ENCODE measurements at regions not wholly inside any gene's neighbourhood (a gene's known extent, or its start where the extent isn't known, plus 50 kb on each side); places are given as distances from the start of the nearest gene placed in this dataset.

DNA sequence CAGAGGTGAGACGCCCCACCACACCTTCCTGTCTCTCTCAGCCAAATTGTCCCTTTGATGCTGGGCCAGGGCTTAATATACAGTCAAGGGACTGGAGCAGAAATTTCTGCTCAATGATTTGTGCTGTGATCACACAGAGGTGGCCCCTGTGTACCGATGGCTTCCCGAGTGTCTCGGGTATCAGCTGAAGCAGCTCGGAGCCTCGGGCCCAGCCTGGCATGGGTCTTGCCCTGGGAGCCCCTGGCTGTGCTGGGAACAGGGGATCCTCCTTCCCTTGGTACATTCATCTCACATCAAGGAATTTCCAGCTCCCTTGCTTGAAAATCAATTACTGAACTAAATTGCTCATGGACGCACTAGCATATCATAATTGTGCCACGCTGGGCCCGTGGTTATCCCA, 148.8 kb upstream of the C1orf174 start:
- H3K4me1 ChIP-seq = no peaks in the 10 kb centered on the region
- ATAC-seq = no peak
- no peaks in the 10 kb centered on the region for H3K9me3 ChIP-seq
- no peak overlapping the region for H3K27ac ChIP-seq
- H3K27me3 ChIP-seq = no peaks in the 10 kb centered on the region
- DNase-seq = no peak
- TF ChIP-seq POLR2A (IDR thresholded peaks at IDR 0.05) = no peak
- TF ChIP-seq, protein P1, sequence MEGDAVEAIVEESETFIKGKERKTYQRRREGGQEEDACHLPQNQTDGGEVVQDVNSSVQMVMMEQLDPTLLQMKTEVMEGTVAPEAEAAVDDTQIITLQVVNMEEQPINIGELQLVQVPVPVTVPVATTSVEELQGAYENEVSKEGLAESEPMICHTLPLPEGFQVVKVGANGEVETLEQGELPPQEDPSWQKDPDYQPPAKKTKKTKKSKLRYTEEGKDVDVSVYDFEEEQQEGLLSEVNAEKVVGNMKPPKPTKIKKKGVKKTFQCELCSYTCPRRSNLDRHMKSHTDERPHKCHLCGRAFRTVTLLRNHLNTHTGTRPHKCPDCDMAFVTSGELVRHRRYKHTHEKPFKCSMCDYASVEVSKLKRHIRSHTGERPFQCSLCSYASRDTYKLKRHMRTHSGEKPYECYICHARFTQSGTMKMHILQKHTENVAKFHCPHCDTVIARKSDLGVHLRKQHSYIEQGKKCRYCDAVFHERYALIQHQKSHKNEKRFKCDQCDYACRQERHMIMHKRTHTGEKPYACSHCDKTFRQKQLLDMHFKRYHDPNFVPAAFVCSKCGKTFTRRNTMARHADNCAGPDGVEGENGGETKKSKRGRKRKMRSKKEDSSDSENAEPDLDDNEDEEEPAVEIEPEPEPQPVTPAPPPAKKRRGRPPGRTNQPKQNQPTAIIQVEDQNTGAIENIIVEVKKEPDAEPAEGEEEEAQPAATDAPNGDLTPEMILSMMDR (IDR thresholded peaks at IDR 0.05) = no peak
- H3K36me3 ChIP-seq = no peaks in the 10 kb centered on the region
- intact Hi-C loops (cut with DNase I) = no loop called here
- no peak overlapping the region for H3K4me3 ChIP-seq
- WGBS (ENCODE audit: insufficient coverage, low coverage, low lambda C conversion rate, missing lambda C conversion rate) = 62% methylated on average over 8 of the region's 9 CpGs

DNA sequence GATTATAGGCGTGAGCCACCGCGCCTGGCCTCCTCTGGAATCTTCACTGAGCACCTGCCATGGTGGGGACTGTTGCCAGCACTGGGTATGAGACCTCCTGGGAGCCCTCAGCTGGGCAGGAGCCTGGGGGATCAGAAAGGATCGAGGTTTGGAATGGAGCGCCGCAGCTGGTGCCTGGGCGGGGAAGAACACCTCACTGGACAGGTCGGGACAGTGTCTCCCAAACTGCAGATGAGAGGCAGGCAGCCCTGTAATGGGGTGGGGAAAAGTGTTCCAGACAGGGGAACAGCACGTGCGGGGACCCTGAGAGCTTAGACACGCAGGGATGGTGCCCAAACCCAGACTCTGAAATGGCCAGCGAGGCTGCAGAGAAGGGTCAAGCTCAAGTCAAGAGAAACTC, 150.9 kb upstream of the C1orf174 start:
- Histone ChIP-seq H3K36me3 (no peaks in the 10 kb centered on the region), H3K27ac (no peak overlapping the region), H3K9me3 (no peaks in the 10 kb centered on the region), H3K27me3 (no peaks in the 10 kb centered on the region), H3K4me1 (no peaks in the 10 kb centered on the region), H3K4me3 (no peak overlapping the region)
- TF ChIP-seq, protein P1 (IDR thresholded peaks at IDR 0.05) = no peak
- TF ChIP-seq POLR2A (IDR thresholded peaks at IDR 0.05) = no peak
- no peak for DNase-seq
- 64% methylated on average over 3 of the region's 12 CpGs for WGBS (ENCODE audit: insufficient coverage, low coverage, low lambda C conversion rate, missing lambda C conversion rate)
- intact Hi-C loops (cut with DNase I) = no loop called here
- ATAC-seq = no peak

GRCh38 chr1:4052657-4053056, 152.6 kb upstream of the C1orf174 start:
- Histone ChIP-seq H3K4me1 (no peaks in the 10 kb centered on the region), H3K27ac (no peak overlapping the region), H3K9me3 (no peaks in the 10 kb centered on the region), H3K36me3 (no peaks in the 10 kb centered on the region), H3K4me3 (no peak overlapping the region), H3K27me3 (no peaks in the 10 kb centered on the region)
- ATAC-seq (no peak), DNase-seq (no peak)
- 74% methylated on average over 6 of the region's 6 CpGs for WGBS (ENCODE audit: insufficient coverage, low coverage, low lambda C conversion rate, missing lambda C conversion rate)
- intact Hi-C loops (cut with DNase I) = no loop called here
- TF ChIP-seq POLR2A (IDR thresholded peaks at IDR 0.05) = no peak
- TF ChIP-seq, protein P1 (IDR thresholded peaks at IDR 0.05) = no peak

DNA sequence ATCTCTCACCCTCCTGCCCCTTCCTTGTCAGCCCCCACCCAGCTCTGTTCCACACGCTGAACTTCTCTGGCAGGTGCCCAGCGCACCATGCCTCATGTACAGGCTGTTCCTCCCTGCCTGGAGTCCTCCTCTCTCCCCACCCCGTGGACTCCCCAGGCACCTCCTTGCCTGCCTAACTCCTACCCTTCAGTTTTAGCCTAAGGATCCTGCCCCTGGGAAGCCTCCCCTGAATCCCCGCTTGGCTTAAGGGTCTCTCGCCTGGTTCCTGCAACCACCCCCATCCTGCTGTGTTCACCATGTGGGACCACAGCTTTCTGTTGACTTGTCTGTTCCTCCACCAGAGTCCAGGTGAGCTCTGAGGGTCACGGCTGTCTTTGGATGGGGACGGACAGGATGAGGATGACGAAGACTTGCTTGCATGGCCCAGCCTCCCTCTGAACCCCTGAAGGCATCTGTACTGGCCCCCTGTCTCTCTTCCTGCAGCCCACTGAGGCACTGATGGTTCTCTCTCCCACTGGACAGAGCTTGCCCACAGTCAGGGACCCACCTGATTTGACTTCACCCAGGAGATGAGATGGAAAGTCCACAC, 153.2 kb upstream of the C1orf174 start:
- Histone ChIP-seq H3K27ac (no peak overlapping the region), H3K36me3 (no peaks in the 10 kb centered on the region), H3K27me3 (no peaks in the 10 kb centered on the region), H3K9me3 (no peaks in the 10 kb centered on the region), H3K4me1 (no peaks in the 10 kb centered on the region), H3K4me3 (no peak overlapping the region)
- WGBS (ENCODE audit: insufficient coverage, low coverage, low lambda C conversion rate, missing lambda C conversion rate) = 53% methylated on average over 5 of the region's 8 CpGs
- no peak for DNase-seq
- intact Hi-C loops (cut with DNase I) = no loop called here
- ATAC-seq = no peak
- TF ChIP-seq, protein P1 (IDR thresholded peaks at IDR 0.05) = no peak
- TF ChIP-seq POLR2A (IDR thresholded peaks at IDR 0.05) = no peak

- no peaks in the 10 kb centered on the region for H3K27me3 ChIP-seq
- no peak for DNase-seq
- WGBS (ENCODE audit: insufficient coverage, low coverage, low lambda C conversion rate, missing lambda C conversion rate) = no CpG with 5 or more reads among the region's 5 CpGs
- H3K27ac ChIP-seq = no peak overlapping the region
- intact Hi-C loops (cut with DNase I) = no loop called here
- no peak for TF ChIP-seq POLR2A (IDR thresholded peaks at IDR 0.05)
- TF ChIP-seq, protein P1 (IDR thresholded peaks at IDR 0.05) = no peak
- H3K9me3 ChIP-seq = no peaks in the 10 kb centered on the region
- no peaks in the 10 kb centered on the region for H3K4me1 ChIP-seq
- H3K36me3 ChIP-seq = no peaks in the 10 kb centered on the region
- H3K4me3 ChIP-seq = no peak overlapping the region
- no peak for ATAC-seq
Measured at GRCh38 chr1:4053774-4054173, 153.7 kb upstream of the C1orf174 start.

Measured in right lobe of liver (tissue), 6 donors.